SK-N-SH (cell line): ENCODE measurements at regions not wholly inside any gene's neighbourhood (a gene's known extent, or its start where the extent isn't known, plus 50 kb on each side); places are given as distances from the start of the nearest gene placed in this dataset.

Source experiments
- CTCF ChIA-PET: fragments of 300-600, 350-600 bp; formaldehyde crosslinking; extraction: SDS; loops from one replicate; lab custom pipeline; 2021; lab: Yijun Ruan, JAX
- POLR2A ChIA-PET: fragments of 350-600 bp; sonication (Branson Sonifier 250); formaldehyde crosslinking; extraction: SDS; loops from one replicate; lab custom pipeline; 2020; ENCODE audit warnings: antibody characterized with exemption, inconsistent platforms; lab: Yijun Ruan, JAX
- DNase-seq: peaks from one replicate; pipeline ENCODE4 v3.0.0; 2012
- H2AFZ ChIP-seq: fragments of 200-600 bp; sonication (generic); 2 replicates; pipeline ENCODE4 v1.8.1; 2016; ENCODE audit warnings: antibody characterized with exemption, mild to moderate bottlenecking, low read depth
- H3F3A ChIP-seq: fragments of 200-600 bp; sonication (generic); replicated peaks from 2 replicates; pipeline ENCODE3; 2016; ENCODE audit warnings: antibody characterized with exemption, mild to moderate bottlenecking; ENCODE audit not compliant: insufficient read depth
- H3K27ac ChIP-seq, 2 experiments: fragments of 200-500 bp in 1 of 2; fragments of 200-600 bp in 1 of 2; sonication (Bioruptor generic) in 1 of 2; sonication (generic), shearing (Covaris generic) in 1 of 2; 2 replicates each; pipeline versions ENCODE4 v1.5.1 to v1.6.1; 2014 to 2016; ENCODE audit warnings: low read depth in 2 of 2, inconsistent platforms in 1 of 2, low read length in 1 of 2, mild to moderate bottlenecking in 1 of 2, mixed read lengths in 1 of 2
- H3K27me3 ChIP-seq: fragments of 200-600 bp; sonication (generic), shearing (Covaris generic); 2 replicates; pipeline ENCODE4 v1.6.1; 2016; ENCODE audit warnings: mixed run types; ENCODE audit not compliant: insufficient read depth
- H3K36me3 ChIP-seq, 2 experiments: fragments of 200-500 bp in 1 of 2; fragments of 200-600 bp in 1 of 2; sonication (Bioruptor generic) in 1 of 2; sonication (generic) in 1 of 2; replicated peaks in 1 of 2; 2 replicates each; pipeline versions ENCODE3 to v1.5.1; 2014 to 2016; ENCODE audit warnings: low read length in 1 of 2, mild to moderate bottlenecking in 1 of 2; ENCODE audit not compliant: insufficient read depth in 2 of 2, control insufficient read depth in 1 of 2
- H3K4me1 ChIP-seq, 2 experiments: fragments of 200-500 bp in 1 of 2; fragments of 200-600 bp in 1 of 2; sonication (Bioruptor generic) in 1 of 2; sonication (generic), shearing (Covaris generic) in 1 of 2; 2 replicates each; pipeline versions ENCODE4 v1.5.1 to v1.6.1; 2014 to 2016; ENCODE audit warnings: low read depth in 1 of 2, low read length in 1 of 2, mixed run types in 1 of 2; ENCODE audit not compliant: insufficient read depth in 2 of 2, control insufficient read depth in 1 of 2
- H3K4me2 ChIP-seq: fragments of 200-600 bp; sonication (generic), shearing (Covaris generic); 2 replicates; pipeline ENCODE4 v1.6.1; 2017; ENCODE audit warnings: mixed run types
- H3K4me3 ChIP-seq, 2 experiments: fragments of 200-500 bp in 1 of 2; fragments of 200-600 bp in 1 of 2; sonication (Bioruptor generic) in 1 of 2; sonication (generic), shearing (Covaris generic) in 1 of 2; 2 replicates each; pipeline versions ENCODE4 v1.5.1 to v1.8.1; 2014 to 2016; ENCODE audit warnings: low read depth in 2 of 2, inconsistent platforms in 1 of 2, low read length in 1 of 2, mild to moderate bottlenecking in 1 of 2, mixed read lengths in 1 of 2, moderate library complexity in 1 of 2
- H3K79me2 ChIP-seq: fragments of 200-600 bp; sonication (generic); 2 replicates; pipeline ENCODE4 v1.8.1; 2017; ENCODE audit warnings: mild to moderate bottlenecking; ENCODE audit not compliant: insufficient read depth
- H3K9ac ChIP-seq: fragments of 200-600 bp; sonication (generic); 2 replicates; pipeline ENCODE4 v1.6.1; 2017; ENCODE audit warnings: mixed run types
- H3K9me2 ChIP-seq: fragments of 200-600 bp; sonication (generic); 2 replicates; pipeline ENCODE4 v1.6.1; 2017; ENCODE audit warnings: mixed run types
- H3K9me3 ChIP-seq: fragments of 200-600 bp; sonication (generic); 2 replicates; pipeline ENCODE4 v1.6.1; 2017; ENCODE audit warnings: mixed run types, mild to moderate bottlenecking, moderate library complexity
- H4K20me1 ChIP-seq: fragments of 200-600 bp; sonication (generic); 2 replicates; pipeline ENCODE4 v1.6.1; 2017; ENCODE audit warnings: mild to moderate bottlenecking, mixed run types; ENCODE audit not compliant: insufficient read depth
- CHD2 ChIP-seq: fragments of 150-350 bp; IDR thresholded peaks from 2 replicates; pipeline ENCODE4 v1.6.1; 2018; ENCODE audit warnings: low read length; ENCODE audit not compliant: partially characterized antibody
- CTCF ChIP-seq: fragments of 200-600 bp; sonication (generic); IDR thresholded peaks from 2 replicates; pipeline ENCODE4 v1.6.1; 2017; ENCODE audit warnings: antibody characterized with exemption, mild to moderate bottlenecking, moderate library complexity
- ELF1 ChIP-seq: IDR thresholded peaks from 2 replicates; pipeline ENCODE4 v1.4.0; 2012
- FOXM1 ChIP-seq: IDR thresholded peaks from 2 replicates; pipeline ENCODE4 v1.4.0; 2012; ENCODE audit warnings: low read depth, mild to moderate bottlenecking
- GABPA ChIP-seq: IDR thresholded peaks from 2 replicates; pipeline ENCODE4 v1.4.0; 2012; ENCODE audit warnings: low read depth, mild to moderate bottlenecking
- IRF3 ChIP-seq: fragments of 150-350 bp; IDR thresholded peaks from 2 replicates; pipeline ENCODE4 v1.6.1; 2016; ENCODE audit warnings: mild to moderate bottlenecking, low read depth, low read length
- MAX ChIP-seq: IDR thresholded peaks from 2 replicates; pipeline ENCODE4 v1.4.0; 2012; ENCODE audit warnings: low read depth
- MEF2A ChIP-seq: IDR thresholded peaks from 2 replicates; pipeline ENCODE4 v1.4.0; 2012; ENCODE audit warnings: low read depth, borderline replicate concordance
- NRF1 ChIP-seq: IDR thresholded peaks from 2 replicates; pipeline ENCODE4 v1.6.1; 2012; ENCODE audit warnings: low read depth, mild to moderate bottlenecking, low read length
- PBX3 ChIP-seq: IDR thresholded peaks from 2 replicates; pipeline ENCODE4; 2012
- POLR2AphosphoS5 ChIP-seq: IDR thresholded peaks from 2 replicates; pipeline ENCODE4 v1.6.1; 2012; ENCODE audit warnings: low read depth, low read length
- RAD21 ChIP-seq: IDR thresholded peaks from 2 replicates; pipeline ENCODE4 v1.6.1; 2012; ENCODE audit warnings: mild to moderate bottlenecking, low read length
- RFX5 ChIP-seq: IDR thresholded peaks from 2 replicates; pipeline ENCODE4 v1.6.1; 2012; ENCODE audit warnings: mild to moderate bottlenecking, improper control_type of control experiment, low read length
- SIN3A ChIP-seq: IDR thresholded peaks from 2 replicates; pipeline ENCODE4 v1.6.1; 2012; ENCODE audit warnings: low read depth, mild to moderate bottlenecking, low read length, moderate library complexity, borderline replicate concordance
- SMC3 ChIP-seq: IDR thresholded peaks from 2 replicates; pipeline ENCODE4 v1.6.1; 2012; ENCODE audit warnings: low read depth, low read length, improper control_type of control experiment
- TAF1 ChIP-seq: IDR thresholded peaks from 2 replicates; pipeline ENCODE4 v1.6.1; 2012; ENCODE audit warnings: low read depth, mild to moderate bottlenecking, low read length, moderate library complexity, borderline replicate concordance
- TCF12 ChIP-seq: IDR thresholded peaks from 2 replicates; pipeline ENCODE4 v1.4.0; 2012
- USF1 ChIP-seq: IDR thresholded peaks from 2 replicates; pipeline ENCODE4 v1.4.0; 2012; ENCODE audit warnings: low read depth, borderline replicate concordance
- USF2 ChIP-seq: fragments of 150-350 bp; IDR thresholded peaks from 2 replicates; pipeline ENCODE4 v1.6.1; 2017; ENCODE audit warnings: antibody characterized with exemption, low read length, low read depth, borderline replicate concordance
- WGBS: methylation state at CpG from one replicate; pipeline ENCODE4 v1.1.6; 2017; ENCODE audit warnings: low lambda C conversion rate; 5-methylcytosine and 5-hydroxymethylcytosine counted together

GRCh38 chr6:164057876-164058275 is 643.4 kb downstream of the QKI start (continued):
- TF ChIP-seq RAD21 = no peak
- TF ChIP-seq NRF1 = no peak
- TF ChIP-seq FOXM1 = no peak
- no peak for TF ChIP-seq ELF1
- no peak for TF ChIP-seq PBX3
- TF ChIP-seq IRF3 = no peak
- no peak for TF ChIP-seq RFX5
- no peak for TF ChIP-seq MEF2A

GRCh38 chr6:164051427-164051826 is 636.9 kb downstream of the QKI start:
- Histone ChIP-seq H3K27me3 (no peaks in the 10 kb centered on the region), H3K9me3 (no peaks in the 10 kb centered on the region), H3K9ac (no peak overlapping the region), H3K9me2 (no peaks in the 10 kb centered on the region), H3K36me3 (no peaks in the 10 kb centered on the region), H3K27ac (no peak overlapping the region), H3K79me2 (no peaks in the 10 kb centered on the region), H3F3A (no peaks in the 10 kb centered on the region), H2AFZ (no peak overlapping the region), H3K4me3 (no peak overlapping the region), H3K4me2 (no peak overlapping the region), H4K20me1 (no peaks in the 10 kb centered on the region), H3K4me1 (no peaks in the 10 kb centered on the region)
- POLR2A ChIA-PET = no interaction called here
- TF ChIP-seq USF2 = no peak
- TF ChIP-seq POLR2AphosphoS5 = no peak
- TF ChIP-seq TAF1 = no peak
- no peak for TF ChIP-seq CHD2
- TF ChIP-seq RFX5 = no peak
- no peak for TF ChIP-seq GABPA
- no peak for TF ChIP-seq SMC3
- 23% methylated on average over 4 of the region's 4 CpGs for WGBS
- no peak for DNase-seq
- CTCF ChIA-PET = no interaction called here

GRCh38 chr6:164049517-164049988 is 635.0 kb downstream of the QKI start:
- H3K79me2 ChIP-seq = no peaks in the 10 kb centered on the region
- TF ChIP-seq ELF1 (no peak), CTCF (no peak), GABPA (no peak), USF1 (no peak), MAX (no peak), TCF12 (no peak), SIN3A (no peak), USF2 (no peak)
- no peak overlapping the region for H3K4me2 ChIP-seq
- 4% methylated on average over 2 of the region's 2 CpGs for WGBS
- H3K4me3 ChIP-seq = no peak overlapping the region
- ChIA-PET CTCF (no interaction called here), POLR2A (no interaction called here)
- H2AFZ ChIP-seq = no peak overlapping the region
- H3K9me2 ChIP-seq = no peaks in the 10 kb centered on the region
- H3K27ac ChIP-seq = no peak overlapping the region
- no peaks in the 10 kb centered on the region for H4K20me1 ChIP-seq
- no peaks in the 10 kb centered on the region for H3K9me3 ChIP-seq
- no peak for DNase-seq
- no peaks in the 10 kb centered on the region for H3K36me3 ChIP-seq
- no peak overlapping the region for H3K9ac ChIP-seq
- H3K4me1 ChIP-seq = no peaks in the 10 kb centered on the region
- no peaks in the 10 kb centered on the region for H3K27me3 ChIP-seq
- H3F3A ChIP-seq = no peaks in the 10 kb centered on the region
